SK-MEL-5 (cell line): ENCODE measurements at regions not wholly inside any gene's neighbourhood (a gene's known extent, or its start where the extent isn't known, plus 50 kb on each side); places are given as distances from the start of the nearest gene placed in this dataset.
"Not testable (repeated sequence)": the region's sequence is repeated elsewhere in the genome, so short reads cannot be mapped to it uniquely, and the experiment has no call there.

Experiments used
- DNase-seq: peaks from one replicate; pipeline ENCODE4 v3.0.0-alpha.2; 2016; ENCODE audit warnings: low read depth, low spot score
- in situ Hi-C: cut with HindIII; loops from 2 replicates; pipeline ENCODE4 v1.10.0; 2016; ENCODE audit warnings: low sequenced_read_pairs, high pct_unique_total_duplicates, low pct_unique_long_range_greater_than_20kb

DNA sequence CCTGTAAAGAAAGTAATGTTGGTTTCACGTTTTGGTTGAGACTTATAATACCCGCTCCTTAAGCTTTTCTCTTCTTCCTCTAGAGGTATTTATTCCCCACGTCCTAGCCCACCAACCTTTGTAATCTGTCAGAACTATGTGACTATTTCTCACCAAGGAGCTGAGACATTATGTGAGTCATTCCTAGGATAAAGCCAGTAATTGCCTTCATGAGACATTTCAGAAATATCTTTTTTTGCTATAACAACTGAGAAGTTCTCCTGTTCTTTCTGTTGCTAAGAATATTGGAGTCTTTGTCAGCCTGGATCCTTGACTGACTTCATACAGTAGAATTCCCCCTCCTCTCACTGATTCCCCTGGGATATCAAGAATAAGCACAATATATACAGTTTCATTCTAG, 1497.0 kb upstream of the TENM4 start:
- in situ Hi-C loops = no loop called here
- no peak for DNase-seq

DNA sequence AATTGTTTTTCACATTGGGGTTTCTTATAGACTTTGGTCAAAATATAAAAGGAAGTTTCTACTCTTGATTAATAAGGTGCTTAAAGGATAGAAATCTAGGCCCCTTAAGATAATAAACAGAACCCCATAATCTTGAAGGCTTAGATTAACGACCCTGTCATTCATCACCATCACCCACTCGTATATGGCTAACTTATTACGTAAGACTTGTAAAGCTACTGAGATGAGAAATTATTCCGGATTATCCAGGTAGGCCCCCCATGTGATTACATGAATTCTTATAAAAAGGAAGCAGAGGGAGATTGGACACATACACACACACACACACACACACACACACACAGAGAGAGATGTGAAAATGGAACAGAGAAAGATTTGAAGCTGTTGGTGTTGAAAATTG, 1489.2 kb upstream of the TENM4 start:
- in situ Hi-C loops = no loop called here
- DNase-seq = no peak

DNA sequence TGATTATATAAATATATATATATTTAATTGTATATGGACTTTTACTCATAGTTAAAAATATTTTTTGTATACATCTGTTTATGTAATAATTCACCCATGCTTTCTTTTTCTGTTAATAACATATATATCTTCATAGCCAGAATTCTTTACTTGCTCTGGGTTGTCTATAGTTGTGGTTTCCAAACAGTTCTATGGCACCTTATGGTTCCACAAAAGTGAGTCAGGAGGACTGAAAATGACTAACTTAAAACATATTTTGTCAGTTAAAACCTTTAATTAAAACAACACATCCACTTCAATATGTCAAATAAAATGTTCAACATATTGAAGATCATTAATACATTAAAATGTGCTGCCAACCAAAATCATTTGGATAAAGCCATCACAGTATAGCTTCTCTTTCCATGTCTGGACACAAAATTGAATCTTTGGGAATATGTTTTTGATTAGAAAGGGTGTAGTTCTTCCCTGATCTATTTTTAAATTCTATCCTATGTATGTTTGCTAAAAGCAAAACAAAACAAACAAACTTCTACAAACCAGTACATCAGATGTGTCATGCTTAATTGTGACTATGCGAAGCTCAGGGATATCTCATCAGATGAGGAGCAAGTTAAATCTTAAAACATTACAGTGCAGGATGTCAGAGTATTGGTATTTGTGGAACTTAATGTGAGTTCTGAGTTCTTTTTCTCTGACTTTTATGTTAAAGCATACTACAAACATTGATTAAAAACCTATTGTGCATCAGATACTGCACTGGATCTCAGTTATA, 1488.4 kb upstream of the TENM4 start:
- no peak for DNase-seq
- in situ Hi-C loops = no loop called here

DNA sequence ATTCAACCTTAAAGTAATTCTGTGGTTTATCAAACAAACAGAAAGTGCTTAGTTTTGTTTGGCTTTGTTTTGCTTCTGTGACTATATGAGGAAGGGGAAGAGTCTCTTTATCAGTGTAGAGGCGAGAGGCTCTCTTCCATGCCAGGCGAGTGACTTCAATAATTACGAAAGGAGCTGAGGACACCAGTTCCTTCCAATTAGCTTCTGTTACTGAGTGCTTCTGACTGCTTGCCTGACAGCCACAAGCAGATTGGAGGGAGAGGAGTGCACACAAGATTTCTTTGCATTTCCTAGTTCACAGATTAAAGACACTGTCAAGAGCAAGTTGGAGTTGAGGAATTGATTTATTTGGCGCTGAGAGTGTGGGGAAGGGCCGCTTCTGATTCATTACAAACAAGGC, 1484.5 kb upstream of the TENM4 start:
- in situ Hi-C loops = no loop called here
- DNase-seq = no peak

DNA sequence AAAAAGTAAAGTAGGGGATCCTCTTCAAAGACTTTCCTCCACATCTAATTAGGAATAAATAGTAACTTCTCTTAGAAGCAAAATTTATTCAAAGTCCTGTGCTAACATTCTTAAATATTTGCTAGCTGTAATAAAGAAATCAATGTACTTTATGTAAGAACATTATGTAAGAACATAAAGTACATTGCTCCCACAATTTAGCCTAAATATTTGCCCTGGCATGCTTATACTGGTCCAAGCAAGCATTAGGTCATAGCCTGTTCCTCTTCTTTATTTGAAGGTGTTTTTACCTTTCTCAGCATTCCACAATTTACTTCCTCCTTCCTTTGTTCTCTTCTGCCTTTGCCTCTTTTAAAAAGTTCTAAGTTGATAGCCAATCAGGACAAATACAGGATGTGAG, 1480.5 kb upstream of the TENM4 start:
- in situ Hi-C loops = not testable (repeated sequence)

DNA sequence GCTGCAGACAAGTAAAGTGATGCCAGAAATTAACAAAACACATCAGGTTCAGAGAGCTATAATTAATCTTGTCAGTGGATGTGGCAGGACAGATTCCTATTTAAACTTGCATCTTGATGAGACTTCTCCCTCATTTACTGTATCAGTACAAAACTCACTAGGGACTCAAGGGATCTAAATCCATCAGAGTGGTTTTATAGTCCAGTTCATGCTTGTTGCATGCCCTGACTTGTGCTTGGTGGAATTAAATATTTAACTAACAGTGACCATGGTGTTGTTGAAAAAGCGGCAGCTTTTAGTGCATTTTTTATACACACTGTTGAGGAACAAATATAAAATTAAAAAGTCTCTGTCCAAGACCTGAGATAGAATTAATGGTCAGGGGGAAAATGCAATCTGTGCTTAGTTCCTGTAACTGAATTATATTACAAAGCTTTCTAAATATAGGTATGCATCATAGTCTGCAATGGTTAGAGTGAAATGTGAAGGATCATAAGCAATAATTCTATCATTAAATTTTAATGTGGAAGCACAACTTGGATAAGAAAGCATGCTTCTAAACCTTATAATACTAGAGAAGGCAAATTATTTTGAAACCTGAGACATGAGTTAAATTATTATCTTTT, 1475.5 kb upstream of the TENM4 start:
- no peak for DNase-seq
- in situ Hi-C loops = no loop called here

More for the DNA sequence above, 1480.5 kb upstream of the TENM4 start:
- DNase-seq = not testable (repeated sequence)

DNA sequence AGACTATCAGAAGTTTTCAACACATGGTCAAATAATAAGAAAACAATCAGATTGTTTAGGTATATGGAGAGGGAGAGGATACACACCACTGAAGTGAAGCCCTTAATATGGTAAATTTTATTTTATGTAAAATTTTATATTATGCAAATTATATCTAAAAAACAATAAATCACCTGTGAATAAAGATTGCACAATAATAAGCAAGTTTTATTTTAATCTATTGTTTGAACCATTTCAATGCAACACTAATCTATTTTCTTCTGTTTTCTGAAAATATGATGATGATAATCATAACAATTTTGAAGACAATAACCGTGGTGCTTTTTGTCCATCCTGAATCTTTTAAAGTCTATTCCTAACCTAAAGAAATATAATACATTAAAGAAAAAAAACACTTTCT, 1473.5 kb upstream of the TENM4 start:
- DNase-seq = no peak
- in situ Hi-C loops = no loop called here

DNA sequence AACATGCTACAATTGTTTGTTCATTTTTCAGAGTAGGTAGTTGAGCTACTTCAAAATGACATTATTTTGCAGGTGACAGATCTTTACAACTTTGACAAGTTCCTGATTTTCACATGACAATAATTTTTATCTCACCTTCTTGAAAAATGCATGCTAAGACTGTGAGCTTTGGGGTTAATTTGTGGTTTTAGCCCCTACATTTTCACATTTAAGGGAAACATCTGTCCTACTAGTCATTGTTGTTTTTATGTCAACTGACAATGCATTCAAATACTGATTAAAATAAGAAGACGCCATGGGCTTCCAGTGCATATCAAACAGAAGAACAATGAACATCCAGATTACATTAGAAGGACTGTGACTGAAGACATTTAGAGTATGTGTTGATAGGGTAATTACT, 1470.8 kb upstream of the TENM4 start:
- in situ Hi-C loops = no loop called here
- DNase-seq = no peak

DNA sequence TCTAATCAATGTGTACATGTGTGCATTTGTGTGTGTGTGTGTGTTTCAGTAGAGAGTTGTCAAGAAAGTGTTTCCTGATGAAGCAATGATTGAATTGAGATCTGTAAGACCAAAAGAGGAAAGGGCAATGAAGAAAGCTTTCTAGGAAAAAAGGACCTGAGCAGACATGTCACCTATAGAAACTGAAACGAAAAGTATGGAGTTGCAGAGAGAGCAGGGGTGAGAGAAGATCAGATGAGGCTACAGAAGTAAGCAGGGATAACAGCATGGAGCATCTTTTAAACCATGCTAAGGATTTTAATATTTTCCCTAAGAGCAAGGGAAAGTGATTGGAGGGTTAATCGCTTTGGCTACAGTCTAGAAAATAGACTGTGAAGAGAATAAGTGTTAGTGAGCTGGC, 1459.4 kb upstream of the TENM4 start:
- no peak for DNase-seq

DNA sequence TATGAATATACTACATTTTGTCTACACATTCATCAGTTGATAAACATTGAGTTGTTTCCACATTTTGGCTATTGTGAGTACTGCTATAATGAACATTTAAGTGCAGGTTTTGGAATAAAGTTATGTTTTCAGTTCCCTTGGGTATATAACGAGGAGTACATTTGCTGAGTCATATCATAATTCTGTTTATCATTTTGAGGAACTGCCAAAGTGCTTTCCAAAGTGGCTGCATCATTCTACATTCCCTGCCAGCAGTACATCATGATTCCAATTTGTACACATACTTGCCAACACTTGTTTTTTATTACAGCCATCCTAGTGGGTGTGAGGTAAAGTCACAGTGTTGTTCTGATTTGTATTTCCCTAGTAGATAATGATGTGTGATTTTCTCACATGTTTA, 1458.6 kb upstream of the TENM4 start:
- in situ Hi-C loops = no loop called here
- DNase-seq = no peak

More for the DNA sequence above, 1459.4 kb upstream of the TENM4 start:
- in situ Hi-C loops = no loop called here

DNA sequence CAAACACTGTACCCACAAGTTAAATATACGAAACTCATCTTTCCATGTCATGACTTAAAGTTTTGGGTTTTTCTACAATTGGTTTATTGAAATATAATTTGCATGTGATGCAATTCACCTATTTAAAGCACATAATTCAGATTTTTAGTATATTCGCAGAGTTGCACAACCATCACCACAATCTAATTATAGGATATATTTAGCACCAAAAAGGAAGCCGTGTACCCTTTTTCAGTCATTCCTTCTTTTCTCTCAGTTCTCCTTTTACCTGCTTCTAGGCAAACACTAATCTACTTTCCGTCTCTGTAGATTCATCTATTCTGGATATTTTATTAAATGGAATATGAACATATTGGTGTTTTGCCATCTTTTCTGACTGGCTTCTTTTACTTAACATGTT, 1458.1 kb upstream of the TENM4 start:
- no peak for DNase-seq
- in situ Hi-C loops = no loop called here

DNA sequence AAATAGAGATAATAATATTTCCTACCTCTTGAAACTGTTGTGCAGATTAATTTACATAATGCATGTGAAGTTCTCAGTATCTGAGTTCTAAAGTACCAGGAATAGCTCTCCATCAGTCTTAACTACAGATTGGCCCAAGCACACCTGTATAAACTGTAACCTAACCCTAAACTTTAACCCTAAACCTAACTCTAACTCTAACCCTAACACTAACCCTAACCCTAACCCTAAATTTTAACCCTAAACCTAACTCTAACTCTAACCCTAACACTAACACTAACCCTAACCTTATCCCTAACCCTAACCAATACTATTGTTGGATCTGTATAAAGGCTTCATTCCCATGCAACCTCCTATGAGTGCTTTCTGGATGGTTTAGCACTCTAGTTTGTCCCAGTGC, 1445.9 kb upstream of the TENM4 start:
- in situ Hi-C loops = no loop called here
- no peak for DNase-seq

DNA sequence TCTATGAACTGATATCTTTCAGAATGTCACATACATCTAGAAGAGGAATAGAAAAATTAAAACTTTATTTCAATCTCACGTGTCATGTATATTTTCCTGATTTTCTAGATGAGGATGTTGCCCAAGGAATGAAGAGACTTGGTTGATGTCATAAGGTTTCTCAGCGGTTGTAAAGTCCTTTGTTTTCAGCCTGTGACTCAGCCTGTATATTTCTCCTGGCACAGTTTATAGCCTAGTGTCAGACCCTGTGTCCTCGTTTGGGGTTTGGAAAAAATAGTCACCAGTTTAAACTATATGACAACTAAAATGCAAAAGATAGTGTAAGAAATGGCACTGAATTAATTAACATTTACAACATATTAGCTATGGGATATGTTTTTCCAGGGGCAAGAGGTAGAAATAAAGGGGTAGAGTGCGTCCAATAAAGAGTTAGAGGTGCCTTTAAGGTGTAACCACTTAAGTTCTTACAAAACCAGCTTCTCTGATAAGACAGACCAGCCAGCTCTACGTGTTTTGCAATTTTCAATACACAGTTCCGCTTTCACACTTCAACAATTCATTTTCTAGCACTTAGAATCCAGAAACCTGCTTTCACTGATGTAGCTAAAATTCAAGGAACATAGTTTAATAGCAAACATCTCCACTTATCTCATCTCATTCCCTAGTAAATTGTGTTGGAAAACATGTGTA, 1432.6 kb upstream of the TENM4 start:
- in situ Hi-C loops = no loop called here
- no peak for DNase-seq

DNA sequence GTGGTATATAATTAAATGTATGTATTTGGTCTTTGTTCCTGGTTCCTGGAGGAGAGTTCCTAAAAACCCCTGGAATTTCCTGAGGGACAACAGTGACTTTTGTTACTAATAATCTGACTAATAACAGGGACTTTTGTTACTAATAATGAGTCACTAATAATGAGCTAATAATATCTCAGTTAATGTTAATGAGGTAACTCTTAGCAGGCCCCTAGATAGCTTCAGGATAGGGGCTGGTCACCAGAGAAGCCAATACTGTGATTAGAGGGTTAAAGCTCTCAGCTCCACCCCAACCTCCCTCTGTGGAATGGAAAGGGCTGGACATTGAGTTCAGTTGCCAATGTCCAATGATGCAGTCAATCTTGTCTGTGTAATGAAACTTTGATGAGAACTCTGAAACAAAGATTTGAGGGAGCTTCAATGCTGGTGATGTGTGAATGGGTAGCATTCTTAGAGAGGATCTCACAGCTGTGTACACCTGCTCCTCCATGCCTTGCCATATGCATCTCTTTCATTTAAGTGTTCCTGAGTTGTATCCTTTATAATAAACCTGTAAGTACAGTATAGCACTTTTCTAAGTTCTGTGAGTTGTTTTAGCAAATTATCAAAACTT, 1431.4 kb upstream of the TENM4 start:
- DNase-seq = no peak
- in situ Hi-C loops = no loop called here

DNA sequence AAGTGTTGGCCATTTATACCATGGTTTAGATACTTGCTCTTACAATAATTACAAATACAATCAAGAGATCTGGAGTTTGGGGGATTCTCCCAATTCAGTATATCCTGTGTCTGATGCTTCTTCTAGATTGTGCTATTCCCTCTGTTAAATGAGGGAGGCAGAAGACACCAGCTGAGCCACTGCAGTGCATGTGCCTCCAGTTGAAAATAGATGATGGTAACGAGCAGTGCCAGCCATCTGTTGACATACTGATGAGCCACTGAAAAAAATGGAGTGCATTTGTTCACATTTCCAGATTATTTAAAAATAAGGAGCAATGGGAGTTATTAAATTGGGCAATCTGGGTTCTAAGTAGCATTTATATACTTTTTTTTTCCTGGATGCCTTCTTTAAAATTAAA, 1428.0 kb upstream of the TENM4 start:
- no peak for DNase-seq
- in situ Hi-C loops = no loop called here

DNA sequence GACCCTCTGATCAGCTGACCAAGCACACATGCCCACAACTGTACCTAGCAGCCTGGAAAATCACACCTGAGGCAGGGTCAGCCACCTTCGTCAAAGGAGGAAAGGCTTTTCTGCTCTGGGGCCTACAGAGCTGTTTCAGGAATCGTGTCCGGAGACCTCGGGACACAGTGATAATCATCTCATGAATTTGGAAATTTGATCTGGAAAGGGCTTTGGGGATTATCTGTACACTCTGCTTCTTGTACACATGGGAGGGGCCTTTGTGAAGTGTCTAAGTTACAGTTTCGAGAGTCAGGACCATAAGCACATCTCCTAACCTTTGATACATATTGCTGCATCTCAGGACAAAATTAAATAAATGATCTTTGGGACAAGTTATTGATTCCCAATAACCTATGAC, 1421.2 kb upstream of the TENM4 start:
- no peak for DNase-seq
- in situ Hi-C loops = no loop called here

DNA sequence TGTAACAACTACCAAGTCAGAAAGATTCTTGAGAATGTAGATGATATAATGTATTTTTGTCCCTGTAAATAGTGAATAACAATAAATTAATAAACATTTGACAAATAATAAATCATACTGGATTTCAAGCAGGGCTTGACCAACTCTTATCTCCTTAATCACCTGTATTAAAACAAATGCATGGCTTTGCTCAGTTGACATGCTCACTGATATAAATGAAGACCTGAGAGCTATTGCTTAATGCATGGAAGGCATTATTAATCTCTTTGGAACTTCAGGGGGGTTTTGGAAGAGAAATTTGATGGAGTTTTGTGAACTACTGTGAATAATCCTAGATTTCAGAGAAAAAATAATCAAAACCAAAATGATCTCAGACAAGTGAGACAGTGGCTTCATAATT, 1420.4 kb upstream of the TENM4 start:
- in situ Hi-C loops = no loop called here
- no peak for DNase-seq

DNA sequence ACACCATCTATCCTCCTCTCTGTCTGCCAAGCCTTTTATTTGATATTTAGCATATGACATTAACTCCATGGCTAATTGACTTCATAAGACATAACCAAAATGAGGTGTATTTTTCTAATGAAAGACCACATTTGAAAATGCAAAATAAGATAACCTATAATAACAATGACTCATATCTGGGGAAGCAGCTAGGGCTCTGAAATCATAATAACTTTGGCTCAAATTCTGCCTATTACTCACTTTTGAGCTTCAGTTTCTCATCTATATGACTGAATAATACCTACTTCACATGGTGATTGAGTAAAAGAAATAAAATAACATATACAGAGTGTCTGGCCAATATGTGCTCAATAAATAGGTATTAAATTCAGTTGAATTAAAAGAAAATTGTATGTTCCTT, 1419.8 kb upstream of the TENM4 start:
- in situ Hi-C loops = no loop called here
- no peak for DNase-seq

DNA sequence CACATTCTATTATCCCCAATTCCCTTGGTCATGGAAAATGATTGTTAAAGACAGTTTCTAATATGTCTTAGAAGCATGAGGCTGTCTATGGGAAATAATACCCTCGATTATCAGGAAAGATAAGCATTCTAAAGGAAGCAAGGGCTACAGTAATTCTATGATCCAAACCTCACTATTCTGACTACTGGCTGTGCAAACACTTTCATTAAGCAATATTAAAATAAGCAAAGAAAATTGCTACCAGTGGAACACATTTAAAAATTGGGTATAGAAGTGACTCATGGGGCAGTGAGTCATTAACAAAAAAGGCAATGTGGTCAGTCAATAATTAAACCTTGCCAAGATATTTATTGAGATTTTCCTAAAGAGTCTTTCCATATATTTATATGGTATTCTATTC, 1415.2 kb upstream of the TENM4 start:
- in situ Hi-C loops = no loop called here
- no peak for DNase-seq
